GM19351 (cell line): ENCODE measurements at regions not wholly inside any gene's neighbourhood (a gene's known extent, or its start where the extent isn't known, plus 50 kb on each side); places are given as distances from the start of the nearest gene placed in this dataset.

Experiments used
- ATAC-seq: cut with Tn5 transposase; IDR thresholded peaks from one replicate; pipeline ENCODE4 v1.9.1; 2021; ENCODE audit warnings: mild to moderate bottlenecking, moderate library complexity; ENCODE audit not compliant: unreplicated experiment

GRCh38 chr3:105013657-105014056 is 353.1 kb upstream of the ALCAM start:
- ATAC-seq = no peak

GRCh38 chr3:105014631-105015030 is 352.1 kb upstream of the ALCAM start:
- no peak for ATAC-seq

GRCh38 chr3:105022813-105023212 is 343.9 kb upstream of the ALCAM start:
- ATAC-seq = no peak

- no peak for ATAC-seq
These were observed 336.5 kb upstream of the ALCAM start for GRCh38 chr3:105030211-105030610.

- no peak for ATAC-seq
These were observed 334.2 kb upstream of the ALCAM start for GRCh38 chr3:105032541-105032940.

GRCh38 chr3:105033081-105033480 is 333.6 kb upstream of the ALCAM start:
- ATAC-seq = no peak

GRCh38 chr3:105039004-105039403 is 327.7 kb upstream of the ALCAM start:
- ATAC-seq = no peak

GRCh38 chr3:105040026-105040622 is 326.6 kb upstream of the ALCAM start:
- no peak for ATAC-seq

GRCh38 chr3:105042586-105042985 is 324.1 kb upstream of the ALCAM start:
- no peak for ATAC-seq

GRCh38 chr3:105051111-105051510 is 315.6 kb upstream of the ALCAM start:
- ATAC-seq = no peak

GRCh38 chr3:105051972-105052371 is 314.7 kb upstream of the ALCAM start:
- ATAC-seq = no peak

- ATAC-seq = no peak
These were observed 303.9 kb upstream of the ALCAM start for GRCh38 chr3:105062853-105063252.

GRCh38 chr3:105065895-105066839 is 300.5 kb upstream of the ALCAM start:
- ATAC-seq = no peak

- ATAC-seq = no peak
These were observed 299.3 kb upstream of the ALCAM start for GRCh38 chr3:105067361-105067760.

- no peak for ATAC-seq
These were observed 289.5 kb upstream of the ALCAM start for GRCh38 chr3:105077060-105077822.

- ATAC-seq = no peak
These were observed 282.8 kb upstream of the ALCAM start for GRCh38 chr3:105083945-105084344.

- no peak for ATAC-seq
These were observed 281.2 kb upstream of the ALCAM start for GRCh38 chr3:105085506-105085905.

GRCh38 chr3:105093371-105094252 is 273.1 kb upstream of the ALCAM start:
- ATAC-seq = peak; percentile 68

GRCh38 chr3:105094588-105094987 is 272.1 kb upstream of the ALCAM start:
- no peak for ATAC-seq

- no peak for ATAC-seq
These were observed 270.6 kb upstream of the ALCAM start for GRCh38 chr3:105096071-105096470.

- ATAC-seq = no peak
These were observed 265.1 kb upstream of the ALCAM start for GRCh38 chr3:105101603-105102002.
